ENCODE measurements at regions not wholly inside any gene's neighbourhood (a gene's known extent, or its start where the extent isn't known, plus 50 kb on each side); places are given as distances from the start of the nearest gene placed in this dataset.

GRCh38 chr11:19365743-19366410 is 125.1 kb upstream of the E2F8 start:
- H3K23ac ChIP-seq (ENCODE audit: low read depth, low read length), result 0 out of 2 replicates have a peak overlapping the region, but pooled peaks have one; percentile 31
- TF ChIP-seq MXI1 (IDR thresholded peaks at IDR 0.05; ENCODE audit: borderline replicate concordance, low read depth, low read length) (no peak), CEBPB (IDR thresholded peaks at IDR 0.05; ENCODE audit: low read depth, low read length) (no peak), FOS (IDR thresholded peaks at IDR 0.05; ENCODE audit: low read depth, low read length) (no peak), MAFK (IDR thresholded peaks at IDR 0.05; ENCODE audit: low read depth, low read length) (no peak), CHD1 (IDR thresholded peaks at IDR 0.05; ENCODE audit: low read depth, low read length) (no peak), ELK1 (IDR thresholded peaks at IDR 0.05; ENCODE audit: borderline replicate concordance, low read depth, low read length) (no peak), MAZ (IDR thresholded peaks at IDR 0.05; ENCODE audit: borderline replicate concordance, low read depth, low read length) (no peak)
- H3K27me3 ChIP-seq (ENCODE audit: control insufficient read depth, insufficient read depth, low read length), result no peaks in the 10 kb centered on the region
- H2AK9ac ChIP-seq (replicated peaks; ENCODE audit: low read depth, low read length, poor library complexity), result no peak overlapping the region
- H3K9me1 ChIP-seq (ENCODE audit: insufficient read depth, low read length), result peaks cover 18% of the 10 kb centered on the region
- peak overlapping the region; percentile 72; the same call in 1 of the 2 replicates for H3K4ac ChIP-seq (ENCODE audit: low read depth, low read length)
- no peaks in the 10 kb centered on the region for H3K79me1 ChIP-seq (ENCODE audit: low read depth in 1 of 2, low read length in 2 of 2)
- no TSS peak for BruUV-seq (replicated peaks)
- H3K14ac ChIP-seq (replicated peaks; ENCODE audit: low read depth, low read length), result peak overlapping the region; percentile 67
- no peak overlapping the region for H3K56ac ChIP-seq (ENCODE audit: extremely low read depth, insufficient read depth, low read length)
- 0 out of 2 replicates have a peak overlapping the region, but pooled peaks have one; percentile 1 for H2AK5ac ChIP-seq (ENCODE audit: low read depth, low read length)
- H2BK5ac ChIP-seq (ENCODE audit: low read depth, low read length, poor library complexity, severe bottlenecking), result peak overlapping the region; percentile 22
- POLR2A ChIA-PET (ENCODE audit: unreplicated experiment), result no interaction called here
- H3K27ac ChIP-seq (ENCODE audit: insufficient read depth, low read length), result no peak overlapping the region
- H3K4me2 ChIP-seq (ENCODE audit: low read depth, low read length), result no peak overlapping the region
- H3K9ac ChIP-seq (ENCODE audit: low read depth, low read length), result no peak overlapping the region
- peaks cover 25% of the 10 kb centered on the region for H3K4me1 ChIP-seq (ENCODE audit: control insufficient read depth, insufficient read depth, low read length)
- H4K91ac ChIP-seq (ENCODE audit: insufficient read depth, low read depth, low read length), result peak overlapping the region; percentile 70
- ATAC-seq (ENCODE audit: low read depth) (no peak), DNase-seq (no peak)
- no peak overlapping the region for H2AFZ ChIP-seq (replicated peaks; ENCODE audit: low read length, poor library complexity)
- dilution Hi-C loops (cut with HindIII; ENCODE audit: low sequenced_read_pairs, unreplicated experiment) (no loop called here), in situ Hi-C loops (cut with MboI; ENCODE audit: low sequenced_read_pairs) (no loop called here), intact Hi-C loops (cut with micrococcal nuclease) (no loop called here)
- no peak overlapping the region for H4K8ac ChIP-seq (ENCODE audit: low read depth in 2 of 2, low read length in 2 of 2)
- H3K36me3 ChIP-seq (ENCODE audit: control insufficient read depth, insufficient read depth, low read length), result no peaks in the 10 kb centered on the region
- peak overlapping the region; percentile 59 for H2BK20ac ChIP-seq (ENCODE audit: low read depth, low read length)
- peak overlapping the region; percentile 56 for H2BK120ac ChIP-seq (ENCODE audit: low read depth, low read length)
- peak overlapping the region; percentile 55; the same call in 1 of the 2 replicates for H4K5ac ChIP-seq (ENCODE audit: low read depth, low read length)
- CTCF ChIA-PET, result no interaction called here
- WGBS, 2 experiments (ENCODE audit: extremely low coverage in 2 of 2, insufficient read length in 1 of 2), result no CpG with 5 or more reads among the region's 1 CpG
- peak overlapping the region; percentile 48; the same call in 2 of the 3 replicates for H2BK15ac ChIP-seq (ENCODE audit: low read depth, low read length)
- H3K9me3 ChIP-seq (ENCODE audit: control insufficient read depth, insufficient read depth, low read length), result no peaks in the 10 kb centered on the region
- no peaks in the 10 kb centered on the region for H4K20me1 ChIP-seq (ENCODE audit: insufficient read depth, low read length)
- no peak overlapping the region for H3K4me3 ChIP-seq (ENCODE audit: insufficient read depth, low read depth, low read length)
- H3K18ac ChIP-seq (ENCODE audit: low read depth, low read length), result peak overlapping the region; percentile 87
